GM21360 (cell line): ENCODE measurements at regions not wholly inside any gene's neighbourhood (a gene's known extent, or its start where the extent isn't known, plus 50 kb on each side); places are given as distances from the start of the nearest gene placed in this dataset.

Source experiments
- ATAC-seq: cut with Tn5 transposase; IDR thresholded peaks from one replicate; pipeline ENCODE4 v1.9.1; 2021; ENCODE audit warnings: mild to moderate bottlenecking, moderate library complexity; ENCODE audit not compliant: unreplicated experiment

- ATAC-seq: no peak
Observed at GRCh38 chr9:108473209-108474112, 382.3 kb downstream of the ACTL7B start.

GRCh38 chr9:108469654-108470053 lies 386.1 kb downstream of the ACTL7B start:
- no peak for ATAC-seq

GRCh38 chr9:108468364-108468763 lies 387.4 kb downstream of the ACTL7B start:
- peak; percentile 76 for ATAC-seq

GRCh38 chr9:108467653-108468324 lies 388.0 kb downstream of the ACTL7B start:
- ATAC-seq: no peak

GRCh38 chr9:108467161-108467560 lies 388.6 kb downstream of the ACTL7B start:
- no peak for ATAC-seq

GRCh38 chr9:108466304-108466703 lies 389.5 kb downstream of the ACTL7B start:
- ATAC-seq: no peak

GRCh38 chr9:108463932-108464606 lies 391.7 kb downstream of the ACTL7B start:
- ATAC-seq: no peak

- ATAC-seq: no peak
Observed at GRCh38 chr9:108456903-108457302, 398.9 kb downstream of the ACTL7B start.

- ATAC-seq: no peak
Observed at GRCh38 chr9:108445431-108446071, 410.2 kb downstream of the ACTL7B start.

- no peak for ATAC-seq
Observed at GRCh38 chr9:108444400-108445358, 411.1 kb downstream of the ACTL7B start.

- no peak for ATAC-seq
Observed at GRCh38 chr9:108443741-108444140, 412.0 kb downstream of the ACTL7B start.

GRCh38 chr9:108443019-108443633 lies 412.7 kb downstream of the ACTL7B start:
- ATAC-seq: no peak

GRCh38 chr9:108442627-108443018 lies 413.2 kb downstream of the ACTL7B start:
- no peak for ATAC-seq

- no peak for ATAC-seq
Observed at GRCh38 chr9:108441726-108442125, 414.1 kb downstream of the ACTL7B start.

- ATAC-seq: no peak
Observed at GRCh38 chr9:108441251-108441650, 414.5 kb downstream of the ACTL7B start.

- no peak for ATAC-seq
Observed at GRCh38 chr9:108439947-108440346, 415.8 kb downstream of the ACTL7B start.

- no peak for ATAC-seq
Observed at GRCh38 chr9:108437656-108438055, 418.1 kb downstream of the ACTL7B start.

GRCh38 chr9:108436448-108436847 lies 419.3 kb downstream of the ACTL7B start:
- ATAC-seq: no peak

GRCh38 chr9:108434502-108434901 lies 421.3 kb downstream of the ACTL7B start:
- no peak for ATAC-seq

- no peak for ATAC-seq
Observed at GRCh38 chr9:108434036-108434435, 421.8 kb downstream of the ACTL7B start.
